NB4 (cell line): ENCODE measurements at regions not wholly inside any gene's neighbourhood (a gene's known extent, or its start where the extent isn't known, plus 50 kb on each side); places are given as distances from the start of the nearest gene placed in this dataset.

Experiments used
- MYC ChIP-seq: IDR thresholded peaks from 2 replicates; pipeline ENCODE4 v1.6.1; 2011; ENCODE audit warnings: low read depth, low read length
- POLR2A ChIP-seq: IDR thresholded peaks from 2 replicates; pipeline ENCODE4 v1.6.1; 2011; ENCODE audit warnings: mild to moderate bottlenecking; ENCODE audit not compliant: insufficient read length; ENCODE audit errors: extremely low read depth
- TF ChIP-seq, protein P1 (sequence below): IDR thresholded peaks from one replicate; pipeline ENCODE4 v1.5.1; 2012; ENCODE audit warnings: low read depth, low read length
- TF ChIP-seq, protein P2 (sequence below): IDR thresholded peaks from 2 replicates; pipeline ENCODE4 v1.6.1; 2011; ENCODE audit warnings: low read depth, low read length

DNA sequence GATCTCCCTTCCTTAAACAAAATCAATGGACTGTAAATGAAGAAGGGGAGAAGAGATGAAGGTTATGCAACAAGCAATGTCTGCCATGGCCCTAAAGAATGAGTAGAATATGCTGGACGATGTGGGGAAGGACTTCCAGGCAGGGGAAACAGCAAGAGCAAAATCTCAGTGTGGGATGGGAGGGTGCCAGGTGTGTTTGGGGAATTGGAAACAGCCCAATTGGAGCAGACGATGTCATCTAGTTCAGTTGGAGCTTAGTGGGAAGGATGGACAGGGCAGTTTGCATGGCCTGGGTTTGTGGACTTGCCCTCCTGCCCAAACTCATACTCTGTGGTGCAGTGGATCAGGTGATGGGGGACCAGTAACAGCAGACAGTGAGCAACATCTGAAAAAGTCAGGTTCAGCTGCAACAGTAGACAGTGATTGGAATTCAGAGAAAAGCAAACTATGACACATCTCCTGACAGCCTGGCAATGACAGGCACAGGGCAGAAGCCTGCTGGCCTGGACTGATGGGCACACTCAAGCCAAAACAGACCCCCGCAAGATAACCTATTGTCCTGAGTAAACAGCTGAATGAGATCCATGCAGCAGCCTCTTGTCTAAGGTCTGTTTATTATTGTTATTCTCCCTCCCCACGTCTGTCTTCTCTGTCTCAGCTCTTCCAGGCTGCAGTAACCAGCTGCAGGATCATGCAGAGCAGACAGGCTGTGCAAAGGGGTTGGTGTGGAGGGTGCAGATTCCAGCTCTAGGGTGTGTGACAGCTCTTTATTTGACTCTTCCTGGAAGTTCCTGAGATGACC lies 50.5 kb upstream of the PRELP start:
- TF ChIP-seq, protein P1, sequence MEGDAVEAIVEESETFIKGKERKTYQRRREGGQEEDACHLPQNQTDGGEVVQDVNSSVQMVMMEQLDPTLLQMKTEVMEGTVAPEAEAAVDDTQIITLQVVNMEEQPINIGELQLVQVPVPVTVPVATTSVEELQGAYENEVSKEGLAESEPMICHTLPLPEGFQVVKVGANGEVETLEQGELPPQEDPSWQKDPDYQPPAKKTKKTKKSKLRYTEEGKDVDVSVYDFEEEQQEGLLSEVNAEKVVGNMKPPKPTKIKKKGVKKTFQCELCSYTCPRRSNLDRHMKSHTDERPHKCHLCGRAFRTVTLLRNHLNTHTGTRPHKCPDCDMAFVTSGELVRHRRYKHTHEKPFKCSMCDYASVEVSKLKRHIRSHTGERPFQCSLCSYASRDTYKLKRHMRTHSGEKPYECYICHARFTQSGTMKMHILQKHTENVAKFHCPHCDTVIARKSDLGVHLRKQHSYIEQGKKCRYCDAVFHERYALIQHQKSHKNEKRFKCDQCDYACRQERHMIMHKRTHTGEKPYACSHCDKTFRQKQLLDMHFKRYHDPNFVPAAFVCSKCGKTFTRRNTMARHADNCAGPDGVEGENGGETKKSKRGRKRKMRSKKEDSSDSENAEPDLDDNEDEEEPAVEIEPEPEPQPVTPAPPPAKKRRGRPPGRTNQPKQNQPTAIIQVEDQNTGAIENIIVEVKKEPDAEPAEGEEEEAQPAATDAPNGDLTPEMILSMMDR: no peak
- no peak for TF ChIP-seq POLR2A
- TF ChIP-seq, protein P2, sequence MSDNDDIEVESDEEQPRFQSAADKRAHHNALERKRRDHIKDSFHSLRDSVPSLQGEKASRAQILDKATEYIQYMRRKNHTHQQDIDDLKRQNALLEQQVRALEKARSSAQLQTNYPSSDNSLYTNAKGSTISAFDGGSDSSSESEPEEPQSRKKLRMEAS: no peak
- no peak for TF ChIP-seq MYC
